Hematopoietic multipotent progenitor cell treated with erythropoietin and hydrocortisone succinate and interleukin-3 and kit ligand, for 6 days (in vitro differentiated cells): ENCODE measurements at regions not wholly inside any gene's neighbourhood (a gene's known extent, or its start where the extent isn't known, plus 50 kb on each side); places are given as distances from the start of the nearest gene placed in this dataset.

ENCODE experiments used
- DNase-seq: peaks from one replicate; pipeline ENCODE4 v3.0.0-alpha.2; 2015

DNA sequence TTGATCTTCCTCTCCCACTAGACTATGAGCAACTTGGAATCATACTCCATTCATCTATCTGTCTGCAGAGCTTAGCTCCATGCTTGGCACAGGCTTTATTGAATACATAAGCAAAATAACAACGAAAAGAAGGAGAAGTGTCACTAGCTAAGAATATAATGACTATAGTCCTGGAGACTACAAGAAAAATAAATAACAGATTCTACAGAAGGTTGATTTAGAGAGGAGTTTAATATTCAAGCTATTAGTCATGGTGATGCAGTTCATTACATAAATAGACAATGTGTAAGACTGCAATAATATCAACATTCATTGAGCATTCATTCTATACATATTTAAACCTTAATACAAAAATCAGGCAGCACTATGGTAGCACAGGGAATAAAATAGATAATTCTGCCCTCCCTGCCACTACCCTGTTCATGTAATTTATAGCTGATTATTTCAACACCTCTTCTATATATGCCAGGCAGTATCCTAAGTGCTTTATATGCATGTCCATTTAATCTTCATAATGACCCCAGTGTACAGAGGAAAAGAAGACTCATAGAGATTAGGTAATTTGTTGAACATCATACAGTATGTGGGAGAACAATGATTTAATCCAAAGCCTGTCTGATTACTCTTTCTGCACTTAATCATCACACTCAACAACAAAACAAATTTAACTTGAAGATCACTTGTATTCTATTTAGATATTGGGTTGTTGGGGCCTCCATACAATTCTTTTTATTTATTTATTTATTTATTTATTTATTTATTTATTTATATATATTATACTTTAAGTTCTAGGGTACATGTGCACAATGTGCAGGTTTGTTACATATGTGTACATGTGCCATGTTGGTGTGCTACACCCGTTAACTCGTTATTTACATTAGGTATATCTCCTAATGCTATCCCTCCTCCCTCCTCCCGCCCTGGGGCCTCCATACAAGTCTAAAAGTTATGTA lies 165.3 kb downstream of the RNF152 start:
- DNase-seq, result no peak

DNA sequence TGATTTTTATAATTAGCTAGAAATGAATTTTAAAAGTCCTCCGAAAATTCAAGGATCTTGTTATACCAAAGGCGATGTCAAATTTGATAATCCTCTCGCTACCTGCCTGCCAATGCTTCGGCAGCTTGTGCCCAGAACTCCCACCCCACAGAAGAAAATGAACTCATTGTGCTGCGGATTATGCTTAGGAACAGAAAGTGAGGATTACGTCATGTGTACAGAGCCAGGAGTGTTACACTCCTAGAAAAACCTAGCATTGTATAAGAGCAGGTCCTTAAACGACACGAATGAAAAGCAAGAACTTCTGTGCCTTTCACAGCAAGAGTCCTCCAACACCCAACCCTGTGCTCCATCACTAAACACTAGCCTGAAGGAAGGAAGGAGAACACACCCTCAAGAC lies 168.3 kb downstream of the RNF152 start:
- DNase-seq, result no peak

DNA sequence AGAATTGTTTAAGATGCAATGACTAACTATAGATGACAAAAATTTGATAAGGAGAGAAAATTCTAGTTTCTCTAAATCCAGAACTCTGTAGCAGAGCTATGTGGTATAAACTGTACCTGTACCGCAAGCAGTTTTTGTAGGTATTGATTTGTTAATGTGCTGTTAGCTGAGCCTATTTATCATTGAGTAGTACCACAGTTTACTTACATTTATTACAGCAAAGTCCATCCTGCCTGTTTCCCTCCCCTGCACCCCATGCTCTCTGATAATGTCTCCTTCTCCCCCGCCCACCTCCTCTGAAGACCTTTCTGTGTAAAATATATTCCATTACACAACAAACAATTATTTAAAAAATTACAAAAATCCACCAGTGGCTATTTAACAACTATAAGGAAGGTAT lies 170.6 kb downstream of the RNF152 start:
- DNase-seq, result no peak

- DNase-seq, result no peak
Observed at GRCh38 chr18:61720496-61720895, 172.3 kb downstream of the RNF152 start.

DNA sequence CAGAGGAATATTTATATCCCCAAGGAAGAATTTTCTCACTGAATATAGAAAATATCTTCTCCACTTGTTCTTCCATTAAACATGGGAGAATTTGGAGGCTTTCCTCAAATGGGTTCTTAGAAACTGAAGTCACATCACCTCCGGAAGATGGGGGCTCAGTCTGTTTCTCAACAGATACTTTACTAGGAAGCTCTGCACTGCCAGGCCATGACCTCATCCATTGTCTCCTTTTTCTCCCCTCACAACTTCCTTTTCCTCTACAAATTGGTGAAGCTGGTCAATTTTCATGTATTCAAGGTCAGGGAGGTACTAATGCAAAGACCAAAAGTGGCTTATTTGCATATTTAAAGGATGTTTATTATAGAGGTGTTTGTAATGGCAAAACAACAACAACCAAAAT lies 173.1 kb downstream of the RNF152 start:
- DNase-seq, result no peak

GRCh38 chr18:61718944-61719343 lies 173.9 kb downstream of the RNF152 start:
- DNase-seq, result no peak

- peak; percentile 2 for DNase-seq
Observed at GRCh38 chr18:61714421-61714820, 178.4 kb downstream of the RNF152 start.

- no peak for DNase-seq
Observed at GRCh38 chr18:61713502-61713901, 179.3 kb downstream of the RNF152 start.

DNA sequence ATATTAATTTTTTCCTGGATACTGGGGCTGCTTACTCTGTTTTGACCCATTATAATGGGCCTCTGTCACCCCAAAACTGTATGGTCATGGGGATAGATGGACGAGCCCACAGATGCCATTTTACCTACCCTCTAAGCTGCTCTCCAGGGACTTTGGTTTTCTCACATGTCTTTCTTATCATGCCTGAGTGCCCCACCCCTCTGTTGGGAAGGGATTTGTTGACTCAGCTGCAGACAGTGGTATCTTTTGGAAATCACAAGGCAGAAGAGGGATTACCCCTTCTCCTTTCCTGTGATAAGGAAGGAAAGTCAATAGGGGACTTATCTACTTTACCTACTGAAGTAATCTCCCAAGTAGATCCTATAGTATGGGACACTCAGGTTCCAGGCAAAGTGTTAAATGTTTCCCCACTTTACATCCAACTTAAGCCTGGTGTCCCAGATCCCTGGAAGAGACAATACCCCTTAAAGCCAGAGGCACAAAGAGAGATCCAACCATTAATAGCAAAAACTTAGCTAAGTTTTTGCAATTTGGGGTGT lies 182.7 kb downstream of the RNF152 start:
- DNase-seq, result no peak

DNA sequence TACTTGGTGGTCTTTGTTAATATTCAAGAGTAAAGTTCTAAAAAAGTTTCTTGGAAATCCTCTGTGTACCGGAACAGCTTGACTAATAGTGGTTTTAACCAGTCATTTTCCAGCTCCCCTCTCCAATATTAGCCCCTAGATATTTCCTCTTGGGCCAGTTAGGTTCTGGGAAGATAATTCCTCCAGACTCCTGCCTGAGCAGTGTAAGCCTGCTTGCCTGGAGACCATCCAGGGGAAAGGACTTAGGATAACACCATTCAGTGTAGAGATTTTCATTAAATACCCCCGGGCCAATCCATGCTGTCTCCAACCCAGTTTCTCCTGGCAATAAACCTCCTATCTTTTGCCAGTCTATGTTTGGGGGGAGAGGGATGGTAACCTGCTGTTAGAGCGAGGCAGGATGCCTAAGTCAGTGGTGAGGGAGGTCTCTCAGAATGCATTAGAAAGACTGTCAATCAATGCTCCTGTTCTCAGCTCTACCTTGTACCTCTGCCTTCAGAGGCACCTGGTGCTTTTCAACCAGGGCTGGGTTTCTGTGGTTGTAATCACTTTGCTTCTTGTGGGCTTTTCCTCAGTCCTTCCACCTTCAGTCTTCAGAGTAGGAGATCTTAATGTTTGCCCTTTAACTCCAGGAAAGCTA lies 186.4 kb downstream of the RNF152 start:
- no peak for DNase-seq

DNA sequence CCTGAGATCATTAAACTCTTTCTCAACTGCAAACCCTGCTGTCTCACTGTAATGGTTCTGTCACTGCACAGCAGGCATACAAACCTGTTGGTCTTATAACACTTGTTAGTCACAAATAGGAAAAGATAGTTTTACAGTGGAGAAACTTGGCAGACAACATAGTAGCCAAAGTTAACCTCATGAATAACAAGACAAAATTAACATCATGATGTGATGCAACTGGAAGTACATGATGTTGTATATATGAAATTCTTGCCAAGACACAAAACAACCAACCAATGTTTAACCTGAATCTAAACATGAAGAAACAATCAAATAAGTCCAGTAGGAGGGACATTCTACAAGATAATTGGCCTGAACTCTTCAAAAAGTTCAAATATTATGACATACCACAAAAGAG lies 189.3 kb downstream of the RNF152 start:
- no peak for DNase-seq

- no peak for DNase-seq
Observed at GRCh38 chr18:61702007-61702406, 190.8 kb downstream of the RNF152 start.

DNA sequence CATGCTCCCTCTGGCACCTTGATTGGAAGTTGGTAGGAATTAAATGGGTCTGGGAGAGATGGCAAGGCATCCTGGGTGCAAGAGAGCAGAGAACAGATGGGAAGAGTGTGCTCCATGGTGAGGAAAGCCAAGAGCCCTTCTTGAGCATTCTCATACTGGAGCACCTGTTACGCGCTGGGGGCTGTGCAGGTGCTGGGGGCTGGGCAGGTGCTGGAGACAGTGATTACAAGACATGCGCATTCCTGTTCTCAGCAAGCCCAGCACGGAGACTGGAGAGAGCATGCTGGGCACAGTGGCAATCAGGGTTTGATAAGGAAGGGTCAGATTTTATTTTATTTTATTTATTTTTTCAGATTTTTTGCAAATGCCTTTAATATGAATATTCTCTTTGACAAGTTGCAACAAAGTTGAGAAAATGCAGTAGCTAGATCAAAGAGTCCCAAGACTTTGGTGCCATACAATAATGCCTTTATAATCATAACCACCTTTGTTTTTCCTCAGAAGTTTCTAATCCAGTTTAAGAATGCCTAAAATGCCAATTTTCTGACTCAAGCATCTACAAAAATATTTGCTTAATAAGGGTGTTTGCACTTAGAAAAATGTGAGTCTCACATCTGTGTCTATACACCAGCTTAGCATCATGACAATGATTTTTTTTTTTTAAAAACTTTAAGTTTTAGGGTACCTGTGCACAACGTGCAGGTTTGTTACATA lies 193.3 kb downstream of the RNF152 start:
- DNase-seq, result no peak

- no peak for DNase-seq
Observed at GRCh38 chr18:61697306-61697909, 195.4 kb downstream of the RNF152 start.

DNA sequence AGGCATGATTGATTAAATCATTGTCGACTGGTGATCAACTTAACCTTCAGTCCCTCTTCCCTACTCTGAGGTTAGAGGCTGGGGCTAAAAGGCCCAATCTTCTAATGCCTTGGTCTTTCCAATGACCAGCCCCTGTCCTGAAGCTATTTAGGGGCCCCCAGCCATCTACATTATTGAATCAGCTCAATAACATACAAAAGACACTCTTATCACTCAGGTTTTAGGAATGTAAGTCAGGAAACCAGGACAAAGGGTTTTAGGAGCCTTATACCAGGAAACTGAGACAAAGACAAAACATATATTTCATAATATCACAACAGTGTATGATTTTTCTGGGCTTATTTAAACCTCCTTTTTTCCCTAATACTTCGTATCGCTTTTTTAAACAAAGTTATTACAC lies 198.6 kb downstream of the RNF152 start:
- DNase-seq, result no peak

- DNase-seq, result no peak
Observed at GRCh38 chr18:61690418-61691138, 202.2 kb downstream of the RNF152 start.

DNA sequence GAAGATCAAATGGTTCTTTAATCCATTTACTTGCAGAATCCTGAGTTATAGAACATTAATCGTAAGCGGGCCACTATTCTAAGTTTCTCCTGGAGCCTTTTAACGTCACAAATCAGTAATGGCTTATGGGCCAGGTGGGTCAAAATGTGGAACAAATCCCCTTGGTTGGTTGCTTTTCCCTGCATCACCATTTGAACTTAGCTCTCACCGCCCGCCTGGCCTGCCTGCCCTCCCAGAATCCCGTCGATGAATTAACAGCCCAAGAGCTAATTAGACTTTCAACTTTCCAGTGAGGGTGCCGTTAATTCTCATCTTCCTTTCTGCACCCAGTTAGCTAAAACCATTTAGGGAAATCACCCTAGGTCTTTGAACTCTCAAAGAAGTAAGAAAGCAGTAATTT lies 205.5 kb downstream of the RNF152 start:
- DNase-seq, result no peak

DNA sequence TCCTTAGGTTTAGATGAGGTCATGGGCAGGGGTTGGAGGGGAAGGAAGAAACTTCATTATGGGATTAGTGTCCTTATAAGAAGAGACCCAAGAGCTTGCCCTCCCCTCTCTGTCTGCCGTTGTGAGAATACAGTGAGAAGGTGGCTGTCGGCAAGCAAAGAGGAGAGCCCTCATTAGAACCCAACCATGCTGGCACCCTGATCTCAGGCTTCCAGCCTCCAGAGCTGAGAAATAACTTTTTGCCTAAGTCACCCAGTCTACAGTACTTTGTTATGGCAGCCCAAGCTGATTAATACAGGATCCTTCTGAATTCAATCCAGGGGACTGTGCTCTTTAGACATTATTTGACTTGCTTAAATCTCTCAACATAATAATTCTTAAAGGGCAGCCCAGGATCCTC lies 209.0 kb downstream of the RNF152 start:
- DNase-seq, result no peak

- DNase-seq, result no peak
Observed at GRCh38 chr18:61681065-61681464, 211.7 kb downstream of the RNF152 start.

DNA sequence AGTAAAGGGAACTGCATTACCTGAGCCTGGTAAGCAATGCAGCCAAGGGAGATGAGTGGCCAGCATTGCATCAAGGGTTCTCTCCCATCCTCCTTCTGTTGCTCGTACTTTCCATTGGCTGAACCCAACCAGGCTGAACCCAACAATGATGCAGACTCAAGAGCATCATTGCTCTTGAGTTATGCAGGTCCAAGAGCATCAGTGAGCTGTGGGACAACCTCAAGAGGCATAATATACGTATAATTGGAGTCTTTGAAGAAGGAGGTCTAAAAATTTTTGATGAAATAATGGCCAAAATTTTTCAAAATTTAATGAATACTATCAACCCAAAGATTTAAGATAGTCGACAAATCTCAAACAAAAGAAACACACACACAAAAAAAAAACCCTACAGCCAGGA lies 213.0 kb downstream of the RNF152 start:
- DNase-seq, result no peak

GRCh38 chr18:61677435-61677970 lies 215.3 kb downstream of the RNF152 start:
- no peak for DNase-seq
